B cell (primary cell): ENCODE measurements at regions not wholly inside any gene's neighbourhood (a gene's known extent, or its start where the extent isn't known, plus 50 kb on each side); places are given as distances from the start of the nearest gene placed in this dataset.

Source experiments
- ATAC-seq: fragments of 200-7000 bp; cut with Tn5 transposase; one replicate; pipeline ENCODE4 v1.10.0; 2021; ENCODE audit warnings: low read depth, mild to moderate bottlenecking, moderate number of reproducible peaks, moderate library complexity
- CTCF ChIA-PET: fragments of 350-600 bp; sonication (Branson Sonifier 250); formaldehyde crosslinking; loops from one replicate; lab custom pipeline; 2021; ENCODE audit warnings: antibody characterized with exemption, inconsistent platforms; lab: Charles Lee
- POLR2A ChIA-PET: fragments of 350-600 bp; sonication (Branson Sonifier 250); formaldehyde crosslinking; loops from one replicate; lab custom pipeline; 2021; ENCODE audit warnings: antibody characterized with exemption; lab: Charles Lee
- DNase-seq: peaks from one replicate; pipeline ENCODE4 v3.0.0; 2013
- H2AFZ ChIP-seq: 2 replicates; pipeline ENCODE4 v1.6.1; 2012; ENCODE audit warnings: mild to moderate bottlenecking, low read depth, low read length; ENCODE audit not compliant: insufficient read depth, poor library complexity, severe bottlenecking
- H3K27ac ChIP-seq, 2 donors: 1 replicate in 1 of 2; 2 replicates in 1 of 2; pipeline ENCODE4 v1.5.1; 2012 to 2013; ENCODE audit warnings: low read length in 2 of 2, mild to moderate bottlenecking in 2 of 2, moderate library complexity in 1 of 2
- H3K27me3 ChIP-seq, 4 experiments: fragments of 200-600 bp in 1 of 4; sonication (generic) in 1 of 4; replicated peaks in 1 of 4; 1 replicate in 2 of 4; 2 replicates in 2 of 4; pipeline versions ENCODE4 v1.6.1 to v1.7.0; 2013 to 2016; ENCODE audit warnings: low read length in 3 of 4, mild to moderate bottlenecking in 2 of 4, mixed read lengths in 1 of 4, moderate library complexity in 1 of 4; ENCODE audit not compliant: insufficient read depth in 4 of 4, control insufficient read depth in 3 of 4; ENCODE audit errors: control extremely low read depth in 1 of 4
- H3K36me3 ChIP-seq, 2 experiments: replicated peaks in 1 of 2; 1 replicate in 1 of 2; 2 replicates in 1 of 2; pipeline versions ENCODE4 v1.6.1 to v1.7.1; 2013; ENCODE audit warnings: low read length in 1 of 2; ENCODE audit not compliant: insufficient read depth in 2 of 2, control insufficient read depth in 1 of 2; ENCODE audit errors: control extremely low read depth in 1 of 2, extremely low read depth in 1 of 2
- H3K4me1 ChIP-seq, 2 donors: fragments of 200-600 bp in 1 of 2; sonication (generic) in 1 of 2; 1 replicate in 1 of 2; 2 replicates in 1 of 2; pipeline versions ENCODE4 v1.5.1 to v1.6.1; 2013 to 2017; ENCODE audit warnings: low read length in 2 of 2; ENCODE audit not compliant: control insufficient read depth in 2 of 2, insufficient read depth in 2 of 2
- H3K4me2 ChIP-seq: replicated peaks from 2 replicates; pipeline ENCODE3; 2012; ENCODE audit warnings: mild to moderate bottlenecking, low read depth, low read length; ENCODE audit not compliant: poor library complexity, severe bottlenecking
- H3K4me3 ChIP-seq, 5 experiments: fragments of 200-600 bp in 1 of 5; sonication (generic) in 1 of 5; 1 replicate in 3 of 5; 2 replicates in 2 of 5; pipeline versions ENCODE4 v1.5.1 to v1.7.0; 2011 to 2016; ENCODE audit warnings: low read length in 4 of 5, mild to moderate bottlenecking in 4 of 5, low read depth in 2 of 5, control low read depth in 1 of 5, moderate library complexity in 1 of 5; ENCODE audit not compliant: insufficient read depth in 1 of 5; ENCODE audit errors: control extremely low read depth in 1 of 5, extremely low read depth in 1 of 5
- H3K79me2 ChIP-seq: fragments of 200-600 bp; sonication (generic); one replicate; pipeline ENCODE4 v1.6.0; 2016; ENCODE audit warnings: low read length; ENCODE audit not compliant: control insufficient read depth, insufficient read depth
- H3K9ac ChIP-seq: fragments of 200-600 bp; sonication (generic); 2 replicates; pipeline ENCODE4 v1.6.1; 2017; ENCODE audit warnings: mild to moderate bottlenecking, low read length, moderate library complexity
- H3K9me3 ChIP-seq, 3 donors: one replicate each; pipeline versions ENCODE4 v1.6.1 to v1.7.1; 2013; ENCODE audit warnings: low read length in 2 of 3; ENCODE audit not compliant: control insufficient read depth in 2 of 3, insufficient read depth in 1 of 3; ENCODE audit errors: control extremely low read depth in 1 of 3
- H4K20me1 ChIP-seq: 2 replicates; pipeline ENCODE4 v1.6.0; 2012; ENCODE audit warnings: mild to moderate bottlenecking, low read length; ENCODE audit not compliant: insufficient read depth, control insufficient read depth, poor library complexity, severe bottlenecking
- H3K27ac Mint-ChIP-seq: one replicate; pipeline ENCODE4 v1.8.0; 2021; ENCODE audit warnings: mixed read lengths
- H3K27me3 Mint-ChIP-seq: one replicate; pipeline ENCODE4 v1.8.0; 2021; ENCODE audit warnings: mixed read lengths
- H3K4me1 Mint-ChIP-seq: one replicate; pipeline ENCODE4 v1.8.0; 2021; ENCODE audit warnings: mixed read lengths
- H3K4me3 Mint-ChIP-seq: one replicate; pipeline ENCODE4 v1.8.0; 2021; ENCODE audit warnings: mixed read lengths
- H3K9me3 Mint-ChIP-seq: one replicate; pipeline ENCODE4 v1.8.0; 2022; ENCODE audit warnings: mixed read lengths; ENCODE audit not compliant: insufficient read depth
- EZH2 ChIP-seq: IDR thresholded peaks from 2 replicates; pipeline ENCODE4 v1.6.1; 2012; ENCODE audit warnings: borderline replicate concordance, low read depth, mild to moderate bottlenecking, moderate library complexity, low read length; ENCODE audit not compliant: insufficient read depth, poor library complexity, severe bottlenecking
- WGBS: methylation state at CpG from one replicate; pipeline ENCODE4 v1.1.5; 2013; ENCODE audit warnings: missing lambda C conversion rate; ENCODE audit not compliant: insufficient coverage; 5-methylcytosine and 5-hydroxymethylcytosine counted together
- intact Hi-C: fragments of 100-400 bp; cut with micrococcal nuclease; formaldehyde crosslinking; loops from one replicate; pipeline ENCODE4 v1.10.0; 2022
- TF ChIP-seq, protein P1 (sequence below): fragments of 200-600 bp; IDR thresholded peaks from one replicate; pipeline ENCODE4 v1.8.0; 2022; ENCODE audit warnings: antibody characterized with exemption, mild to moderate bottlenecking

DNA sequence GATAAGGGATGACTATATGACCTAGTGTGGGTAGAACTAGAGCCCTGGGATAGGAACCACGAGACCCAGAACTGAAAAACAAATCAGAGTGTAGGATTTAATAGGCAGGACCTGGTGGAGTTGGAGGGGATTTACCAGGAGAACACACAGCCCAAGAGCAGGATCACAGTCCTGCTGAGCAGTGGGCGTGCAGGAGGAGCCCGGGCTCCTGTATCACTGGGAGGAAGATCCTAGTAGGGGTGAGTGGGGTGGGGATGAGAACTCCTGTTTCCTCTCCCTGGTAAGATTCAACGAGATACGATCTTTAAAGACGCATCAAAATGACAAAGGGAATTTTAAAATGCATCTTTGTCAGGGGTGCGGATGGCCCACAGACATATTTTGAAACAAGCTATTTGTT is 220.1 kb downstream of the GALC start:
- H3K36me3 ChIP-seq: no peaks in the 10 kb centered on the region
- H3K27me3 Mint-ChIP-seq: no peaks in the 10 kb centered on the region
- ChIA-PET CTCF (no interaction called here), POLR2A (no interaction called here)
- no peak for DNase-seq
- H3K4me2 ChIP-seq: no peak overlapping the region
- H2AFZ ChIP-seq: no peak overlapping the region
- H3K9me3 ChIP-seq: peaks cover 0 to 8% (median 0%) of the 10 kb centered on the region in 3 donors
- no peak overlapping the region for H3K27ac Mint-ChIP-seq
- no peaks in the 10 kb centered on the region for H3K9me3 Mint-ChIP-seq
- TF ChIP-seq EZH2: no peak
- TF ChIP-seq, protein P1, sequence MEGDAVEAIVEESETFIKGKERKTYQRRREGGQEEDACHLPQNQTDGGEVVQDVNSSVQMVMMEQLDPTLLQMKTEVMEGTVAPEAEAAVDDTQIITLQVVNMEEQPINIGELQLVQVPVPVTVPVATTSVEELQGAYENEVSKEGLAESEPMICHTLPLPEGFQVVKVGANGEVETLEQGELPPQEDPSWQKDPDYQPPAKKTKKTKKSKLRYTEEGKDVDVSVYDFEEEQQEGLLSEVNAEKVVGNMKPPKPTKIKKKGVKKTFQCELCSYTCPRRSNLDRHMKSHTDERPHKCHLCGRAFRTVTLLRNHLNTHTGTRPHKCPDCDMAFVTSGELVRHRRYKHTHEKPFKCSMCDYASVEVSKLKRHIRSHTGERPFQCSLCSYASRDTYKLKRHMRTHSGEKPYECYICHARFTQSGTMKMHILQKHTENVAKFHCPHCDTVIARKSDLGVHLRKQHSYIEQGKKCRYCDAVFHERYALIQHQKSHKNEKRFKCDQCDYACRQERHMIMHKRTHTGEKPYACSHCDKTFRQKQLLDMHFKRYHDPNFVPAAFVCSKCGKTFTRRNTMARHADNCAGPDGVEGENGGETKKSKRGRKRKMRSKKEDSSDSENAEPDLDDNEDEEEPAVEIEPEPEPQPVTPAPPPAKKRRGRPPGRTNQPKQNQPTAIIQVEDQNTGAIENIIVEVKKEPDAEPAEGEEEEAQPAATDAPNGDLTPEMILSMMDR: no peak
- no peaks in the 10 kb centered on the region for H3K27me3 ChIP-seq
- WGBS: 61% methylated on average over 4 of the region's 7 CpGs
- no peak for ATAC-seq
- H3K4me3 Mint-ChIP-seq: no peak overlapping the region
- H4K20me1 ChIP-seq: no peaks in the 10 kb centered on the region
- no peak overlapping the region for H3K4me3 ChIP-seq
- H3K4me1 ChIP-seq: no peaks in the 10 kb centered on the region
- intact Hi-C loops: no loop called here
- H3K27ac ChIP-seq: no peak overlapping the region
- no peaks in the 10 kb centered on the region for H3K4me1 Mint-ChIP-seq
- no peak overlapping the region for H3K9ac ChIP-seq
- no peaks in the 10 kb centered on the region for H3K79me2 ChIP-seq

DNA sequence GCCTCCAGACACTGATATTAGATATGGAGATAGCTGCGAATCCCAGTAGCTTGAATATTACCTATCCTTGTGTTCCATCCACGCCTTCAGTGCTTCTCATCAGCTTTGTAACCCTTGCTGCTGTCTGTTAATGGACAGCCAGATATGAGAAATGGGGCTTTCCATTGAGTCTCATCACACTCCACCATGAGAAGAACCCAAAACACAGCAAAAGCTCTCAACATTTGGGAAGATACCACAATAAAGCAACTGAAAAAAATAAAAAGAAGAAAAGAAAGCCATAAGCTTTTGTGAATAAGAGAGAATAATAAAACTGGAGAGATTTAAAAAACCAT is 225.4 kb downstream of the GALC start:
- Mint-ChIP-seq H3K9me3 (peaks cover 2% of the 10 kb centered on the region), H3K27ac (no peak overlapping the region), H3K27me3 (no peaks in the 10 kb centered on the region), H3K4me3 (no peak overlapping the region), H3K4me1 (no peaks in the 10 kb centered on the region)
- Histone ChIP-seq H3K36me3 (no peaks in the 10 kb centered on the region), H3K4me1 (no peaks in the 10 kb centered on the region), H3K4me2 (no peak overlapping the region), H3K9me3 (peaks cover 0 to 8% (median 0%) of the 10 kb centered on the region in 3 donors), H3K27ac (no peak overlapping the region), H3K4me3 (no peak overlapping the region), H4K20me1 (no peaks in the 10 kb centered on the region), H3K9ac (no peak overlapping the region), H2AFZ (no peak overlapping the region), H3K27me3 (no peaks in the 10 kb centered on the region), H3K79me2 (no peaks in the 10 kb centered on the region)
- intact Hi-C loops: no loop called here
- ChIA-PET POLR2A (no interaction called here), CTCF (no interaction called here)
- TF ChIP-seq EZH2: no peak
- no peak for ATAC-seq
- no CpG with 5 or more reads among the region's 2 CpGs for WGBS
- no peak for DNase-seq
